ENCODE measurements at regions not wholly inside any gene's neighbourhood (a gene's known extent, or its start where the extent isn't known, plus 50 kb on each side); places are given as distances from the start of the nearest gene placed in this dataset.

- DNase-seq (ENCODE audit: extremely low read depth, low read depth), result no peak
- no peak overlapping the region for H3K4me3 ChIP-seq (replicated peaks; ENCODE audit: low read depth, low read length)
- TF ChIP-seq CTCF (IDR thresholded peaks at IDR 0.05; ENCODE audit: low read depth, low read length, missing control alignments), result no peak
Measured at GRCh38 chr3:17798000-17798399, 55.6 kb upstream of the TBC1D5 start.

GRCh38 chr3:17795711-17796110 lies 53.3 kb upstream of the TBC1D5 start:
- DNase-seq (ENCODE audit: extremely low read depth, low read depth), result no peak
- TF ChIP-seq CTCF (IDR thresholded peaks at IDR 0.05; ENCODE audit: low read depth, low read length, missing control alignments), result no peak
- no peak overlapping the region for H3K4me3 ChIP-seq (replicated peaks; ENCODE audit: low read depth, low read length)

- no peak for TF ChIP-seq CTCF (IDR thresholded peaks at IDR 0.05; ENCODE audit: low read depth, low read length, missing control alignments)
- H3K4me3 ChIP-seq (replicated peaks; ENCODE audit: low read depth, low read length), result no peak overlapping the region
- no peak for DNase-seq (ENCODE audit: extremely low read depth, low read depth)
Measured at GRCh38 chr3:17795280-17795679, 52.8 kb upstream of the TBC1D5 start.

- DNase-seq (ENCODE audit: extremely low read depth, low read depth), result no peak
- TF ChIP-seq CTCF (IDR thresholded peaks at IDR 0.05; ENCODE audit: low read depth, low read length, missing control alignments), result no peak
- no peak overlapping the region for H3K4me3 ChIP-seq (replicated peaks; ENCODE audit: low read depth, low read length)
Measured at GRCh38 chr3:17793542-17794195, 51.2 kb upstream of the TBC1D5 start.
